ENCODE measurements at regions not wholly inside any gene's neighbourhood (a gene's known extent, or its start where the extent isn't known, plus 50 kb on each side); places are given as distances from the start of the nearest gene placed in this dataset.

GRCh38 chr13:112124141-112124540, 57.2 kb downstream of the SOX1 start:
- TF ChIP-seq POLR2A (IDR thresholded peaks at IDR 0.05) (no peak), EP300 (IDR thresholded peaks at IDR 0.05) (no peak), POLR2AphosphoS5 (IDR thresholded peaks at IDR 0.05) (no peak)
- TF ChIP-seq, protein P1, sequence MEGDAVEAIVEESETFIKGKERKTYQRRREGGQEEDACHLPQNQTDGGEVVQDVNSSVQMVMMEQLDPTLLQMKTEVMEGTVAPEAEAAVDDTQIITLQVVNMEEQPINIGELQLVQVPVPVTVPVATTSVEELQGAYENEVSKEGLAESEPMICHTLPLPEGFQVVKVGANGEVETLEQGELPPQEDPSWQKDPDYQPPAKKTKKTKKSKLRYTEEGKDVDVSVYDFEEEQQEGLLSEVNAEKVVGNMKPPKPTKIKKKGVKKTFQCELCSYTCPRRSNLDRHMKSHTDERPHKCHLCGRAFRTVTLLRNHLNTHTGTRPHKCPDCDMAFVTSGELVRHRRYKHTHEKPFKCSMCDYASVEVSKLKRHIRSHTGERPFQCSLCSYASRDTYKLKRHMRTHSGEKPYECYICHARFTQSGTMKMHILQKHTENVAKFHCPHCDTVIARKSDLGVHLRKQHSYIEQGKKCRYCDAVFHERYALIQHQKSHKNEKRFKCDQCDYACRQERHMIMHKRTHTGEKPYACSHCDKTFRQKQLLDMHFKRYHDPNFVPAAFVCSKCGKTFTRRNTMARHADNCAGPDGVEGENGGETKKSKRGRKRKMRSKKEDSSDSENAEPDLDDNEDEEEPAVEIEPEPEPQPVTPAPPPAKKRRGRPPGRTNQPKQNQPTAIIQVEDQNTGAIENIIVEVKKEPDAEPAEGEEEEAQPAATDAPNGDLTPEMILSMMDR (IDR thresholded peaks at IDR 0.05): no peak
- intact Hi-C loops (cut with DNase I; ENCODE audit: low total_unique reads): no loop called here
- peaks cover 0 to 59% (median 10%) of the 10 kb centered on the region in 3 donors for H3K27me3 ChIP-seq
- H3K36me3 ChIP-seq: no peaks in the 10 kb centered on the region
- H3K27ac ChIP-seq: no peak overlapping the region
- H3K4me1 ChIP-seq: no peaks in the 10 kb centered on the region
- H3K4me3 ChIP-seq: no peak overlapping the region
- 41 to 49% (median 46%) methylated on average over 5 of the region's 5 CpGs for WGBS, 5 donors
- no peaks in the 10 kb centered on the region for H3K9me3 ChIP-seq
- no peak for DNase-seq

- Histone ChIP-seq H3K36me3 (no peaks in the 10 kb centered on the region), H3K27ac (no peak overlapping the region), H3K4me1 (no peaks in the 10 kb centered on the region), H3K4me3 (no peak overlapping the region), H3K27me3 (peaks cover 0 to 68% (median 10%) of the 10 kb centered on the region in 3 donors), H3K9me3 (no peaks in the 10 kb centered on the region)
- WGBS, 5 donors: 73 to 80% (median 75%) methylated on average over 15 of the region's 15 CpGs
- intact Hi-C loops (cut with DNase I; ENCODE audit: low total_unique reads): no loop called here
- no peak for TF ChIP-seq POLR2AphosphoS5 (IDR thresholded peaks at IDR 0.05)
- no peak for TF ChIP-seq POLR2A (IDR thresholded peaks at IDR 0.05)
- TF ChIP-seq, protein P1 (IDR thresholded peaks at IDR 0.05): no peak
- no peak for TF ChIP-seq EP300 (IDR thresholded peaks at IDR 0.05)
- DNase-seq: no peak
Observed at GRCh38 chr13:112127564-112128330, 60.8 kb downstream of the SOX1 start.

- intact Hi-C loops (cut with DNase I; ENCODE audit: low total_unique reads): no loop called here
- H3K27me3 ChIP-seq: peaks cover 0 to 73% (median 10%) of the 10 kb centered on the region in 3 donors
- H3K9me3 ChIP-seq: no peaks in the 10 kb centered on the region
- TF ChIP-seq POLR2AphosphoS5 (IDR thresholded peaks at IDR 0.05) (no peak), POLR2A (IDR thresholded peaks at IDR 0.05) (no peak), EP300 (IDR thresholded peaks at IDR 0.05) (no peak)
- TF ChIP-seq, protein P1 (IDR thresholded peaks at IDR 0.05): no peak
- no peaks in the 10 kb centered on the region for H3K4me1 ChIP-seq
- no peak overlapping the region for H3K4me3 ChIP-seq
- no peak overlapping the region for H3K27ac ChIP-seq
- no peaks in the 10 kb centered on the region for H3K36me3 ChIP-seq
- 64 to 85% (median 82%) methylated on average over 5 to 8 of the region's 8 CpGs for WGBS, 5 donors
- DNase-seq: no peak
Observed at GRCh38 chr13:112128331-112128610, 61.3 kb downstream of the SOX1 start.

GRCh38 chr13:112130418-112130817, 63.5 kb downstream of the SOX1 start:
- no peak overlapping the region for H3K27ac ChIP-seq
- intact Hi-C loops (cut with DNase I; ENCODE audit: low total_unique reads): no loop called here
- no peaks in the 10 kb centered on the region for H3K36me3 ChIP-seq
- H3K4me1 ChIP-seq: no peaks in the 10 kb centered on the region
- WGBS, 5 donors: 78 to 93% (median 91%) methylated on average over 7 of the region's 7 CpGs
- no peak for DNase-seq
- no peak for TF ChIP-seq POLR2AphosphoS5 (IDR thresholded peaks at IDR 0.05)
- TF ChIP-seq, protein P1 (IDR thresholded peaks at IDR 0.05): no peak
- TF ChIP-seq POLR2A (IDR thresholded peaks at IDR 0.05): no peak
- no peak for TF ChIP-seq EP300 (IDR thresholded peaks at IDR 0.05)
- peaks cover 0 to 89% (median 14%) of the 10 kb centered on the region in 3 donors for H3K27me3 ChIP-seq
- H3K4me3 ChIP-seq: no peak overlapping the region
- no peaks in the 10 kb centered on the region for H3K9me3 ChIP-seq
